Astrocyte (in vitro differentiated cells and primary cell): ENCODE measurements at regions not wholly inside any gene's neighbourhood (a gene's known extent, or its start where the extent isn't known, plus 50 kb on each side); places are given as distances from the start of the nearest gene placed in this dataset.

Source experiments
- DNase-seq: peaks from one replicate; pipeline ENCODE4 v3.0.0-alpha.2; 2010; ENCODE audit warnings: low read depth
- FAIRE-seq: peaks from 2 replicates; lab custom pipeline; 2011; peaks lifted over from hg19 to GRCh38; lab: Jason Lieb, UNC
- H2AFZ ChIP-seq: 2 replicates; pipeline ENCODE4 v1.6.0; 2012; ENCODE audit warnings: low read depth, low read length, inconsistent platforms
- H3K27ac ChIP-seq: 2 replicates; pipeline ENCODE4 v1.5.1; 2011; ENCODE audit warnings: low read depth, low read length, inconsistent platforms
- H3K27me3 ChIP-seq: 2 replicates; pipeline ENCODE4 v1.6.0; 2011; ENCODE audit warnings: low read length, inconsistent platforms; ENCODE audit not compliant: insufficient read depth
- H3K36me3 ChIP-seq: 2 replicates; pipeline ENCODE4 v1.5.1; 2011; ENCODE audit warnings: low read length, inconsistent platforms; ENCODE audit not compliant: insufficient read depth
- H3K4me1 ChIP-seq: 2 replicates; pipeline ENCODE4 v1.5.1; 2011; ENCODE audit warnings: low read length, inconsistent platforms; ENCODE audit not compliant: insufficient read depth
- H3K4me2 ChIP-seq: 2 replicates; pipeline ENCODE4 v1.6.0; 2012; ENCODE audit warnings: low read length, inconsistent platforms
- H3K4me3 ChIP-seq: 2 replicates; pipeline ENCODE4 v1.5.1; 2011; ENCODE audit warnings: low read depth, mild to moderate bottlenecking, low read length, inconsistent platforms; ENCODE audit not compliant: insufficient read depth
- H3K79me2 ChIP-seq: 2 replicates; pipeline ENCODE4 v1.6.0; 2012; ENCODE audit warnings: mild to moderate bottlenecking, low read length, inconsistent platforms; ENCODE audit not compliant: insufficient read depth
- H3K9ac ChIP-seq: 2 replicates; pipeline ENCODE4 v1.6.0; 2012; ENCODE audit warnings: mild to moderate bottlenecking, low read length, inconsistent platforms
- H3K9me3 ChIP-seq: 2 replicates; pipeline ENCODE4 v1.5.1; 2012; ENCODE audit warnings: low read depth, mild to moderate bottlenecking, low read length, inconsistent platforms; ENCODE audit not compliant: insufficient read depth
- H4K20me1 ChIP-seq: 2 replicates; pipeline ENCODE4 v1.6.0; 2012; ENCODE audit warnings: low read length, inconsistent platforms; ENCODE audit not compliant: insufficient read depth
- H3K27ac Mint-ChIP-seq: one replicate; pipeline ENCODE4 v1.8.0; 2021; ENCODE audit warnings: mild to moderate bottlenecking, mixed read lengths; ENCODE audit not compliant: unreplicated experiment
- H3K27me3 Mint-ChIP-seq: one replicate; pipeline ENCODE4 v1.8.0; 2021; ENCODE audit warnings: low read depth, mixed read lengths; ENCODE audit not compliant: unreplicated experiment
- H3K36me3 Mint-ChIP-seq: one replicate; pipeline ENCODE4 v1.8.0; 2021; ENCODE audit warnings: low read depth, mixed read lengths; ENCODE audit not compliant: unreplicated experiment
- H3K4me1 Mint-ChIP-seq: one replicate; pipeline ENCODE4 v1.8.0; 2021; ENCODE audit warnings: low read depth, mixed read lengths; ENCODE audit not compliant: unreplicated experiment
- H3K4me3 Mint-ChIP-seq: one replicate; pipeline ENCODE4 v1.8.0; 2021; ENCODE audit warnings: mild to moderate bottlenecking, moderate library complexity, mixed read lengths; ENCODE audit not compliant: unreplicated experiment
- H3K9me3 Mint-ChIP-seq: one replicate; pipeline ENCODE4 v1.8.0; 2021; ENCODE audit warnings: mild to moderate bottlenecking, mixed read lengths; ENCODE audit not compliant: unreplicated experiment
- CTCF ChIP-seq: IDR thresholded peaks from 2 replicates; pipeline ENCODE4 v1.5.1; 2011; ENCODE audit warnings: low read depth, mild to moderate bottlenecking, inconsistent platforms, low read length, moderate library complexity; ENCODE audit not compliant: insufficient read depth
- EZH2 ChIP-seq: IDR thresholded peaks from 2 replicates; pipeline ENCODE4 v1.6.1; 2012; ENCODE audit warnings: mild to moderate bottlenecking, low read length, inconsistent platforms; ENCODE audit not compliant: insufficient read depth

GRCh38 chr15:70469651-70470555, 293.5 kb downstream of the UACA start:
- Histone ChIP-seq H3K79me2 (no peaks in the 10 kb centered on the region), H3K27me3 (peaks cover 48% of the 10 kb centered on the region), H3K4me2 (no peak overlapping the region), H2AFZ (no peak overlapping the region), H3K36me3 (no peaks in the 10 kb centered on the region), H4K20me1 (no peaks in the 10 kb centered on the region), H3K27ac (no peak overlapping the region), H3K4me1 (peaks cover 16% of the 10 kb centered on the region), H3K4me3 (no peak overlapping the region), H3K9ac (no peak overlapping the region), H3K9me3 (no peaks in the 10 kb centered on the region)
- H3K27ac Mint-ChIP-seq = no peak overlapping the region
- DNase-seq = no peak
- peaks cover 5% of the 10 kb centered on the region for H3K4me1 Mint-ChIP-seq
- TF ChIP-seq CTCF (no peak), EZH2 (no peak)
- FAIRE-seq = no peak
- peaks cover 88% of the 10 kb centered on the region for H3K27me3 Mint-ChIP-seq
- peaks cover 3% of the 10 kb centered on the region for H3K36me3 Mint-ChIP-seq
- no peak overlapping the region for H3K4me3 Mint-ChIP-seq
- peaks cover 2% of the 10 kb centered on the region for H3K9me3 Mint-ChIP-seq

DNA sequence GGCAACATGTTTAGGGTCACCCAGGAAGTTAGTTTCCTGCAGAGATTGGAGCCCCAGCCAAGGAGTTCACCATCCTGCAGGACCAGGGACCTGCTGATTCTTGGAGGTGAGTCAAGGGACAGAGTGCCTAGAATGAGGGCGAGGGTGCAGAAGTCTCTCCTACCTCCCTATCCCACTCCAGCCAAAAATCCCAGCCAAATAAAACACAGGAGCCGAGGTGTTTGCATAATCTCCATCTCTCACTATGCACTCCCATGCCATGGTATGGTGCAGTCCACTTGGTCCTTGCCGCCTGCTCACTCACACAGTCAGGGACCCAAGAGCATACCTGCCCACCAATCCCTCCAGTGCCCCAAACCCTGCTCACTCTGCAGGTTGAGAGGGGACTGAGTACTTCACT, 294.2 kb downstream of the UACA start:
- H3K4me1 Mint-ChIP-seq = peaks cover 5% of the 10 kb centered on the region
- peaks cover 9% of the 10 kb centered on the region for H3K4me1 ChIP-seq
- peaks cover 3% of the 10 kb centered on the region for H3K36me3 Mint-ChIP-seq
- H3K27ac ChIP-seq = no peak overlapping the region
- H3K9ac ChIP-seq = no peak overlapping the region
- no peak overlapping the region for H3K4me3 ChIP-seq
- TF ChIP-seq CTCF (no peak), EZH2 (no peak)
- no peaks in the 10 kb centered on the region for H3K79me2 ChIP-seq
- no peaks in the 10 kb centered on the region for H4K20me1 ChIP-seq
- no peak overlapping the region for H3K4me2 ChIP-seq
- H2AFZ ChIP-seq = no peak overlapping the region
- peaks cover 48% of the 10 kb centered on the region for H3K27me3 ChIP-seq
- FAIRE-seq (no peak), DNase-seq (no peak)
- no peaks in the 10 kb centered on the region for H3K9me3 ChIP-seq
- H3K9me3 Mint-ChIP-seq = peaks cover 2% of the 10 kb centered on the region
- H3K27ac Mint-ChIP-seq = no peak overlapping the region
- H3K36me3 ChIP-seq = no peaks in the 10 kb centered on the region
- H3K27me3 Mint-ChIP-seq = peaks cover 92% of the 10 kb centered on the region
- no peak overlapping the region for H3K4me3 Mint-ChIP-seq
